Activated CD4-positive, alpha-beta memory T cell treated with anti-CD3 and anti-CD28 coated beads, Interleukin-2, amount 10 ng/mL, durations not matched to agents 7 days and 5 days (primary cell): ENCODE measurements at regions not wholly inside any gene's neighbourhood (a gene's known extent, or its start where the extent isn't known, plus 50 kb on each side); places are given as distances from the start of the nearest gene placed in this dataset.

Experiments used
- CTCF ChIA-PET: fragments of 350-600 bp; sonication (Branson Sonifier 250); formaldehyde crosslinking; loops from one replicate; lab custom pipeline; 2021; ENCODE audit warnings: antibody characterized with exemption, inconsistent platforms; lab: Charles Lee
- POLR2A ChIA-PET: fragments of 350-600 bp; sonication (Branson Sonifier 250); formaldehyde crosslinking; loops from one replicate; lab custom pipeline; 2021; ENCODE audit warnings: antibody characterized with exemption; lab: Charles Lee
- DNase-seq: peaks from one replicate; pipeline ENCODE4 v3.0.0-alpha.2; 2020
- H3K27ac Mint-ChIP-seq: one replicate; pipeline ENCODE4 v1.8.0; 2021; ENCODE audit warnings: mild to moderate bottlenecking, mixed read lengths
- H3K27me3 Mint-ChIP-seq: one replicate; pipeline ENCODE4 v1.8.0; 2021; ENCODE audit warnings: mixed read lengths
- H3K36me3 Mint-ChIP-seq: one replicate; pipeline ENCODE4 v1.8.0; 2021; ENCODE audit warnings: low read depth, mixed read lengths
- H3K4me1 Mint-ChIP-seq: one replicate; pipeline ENCODE4 v1.8.0; 2021; ENCODE audit warnings: mixed read lengths
- H3K4me3 Mint-ChIP-seq: one replicate; pipeline ENCODE4 v1.8.0; 2021; ENCODE audit warnings: mild to moderate bottlenecking, mixed read lengths
- H3K9me3 Mint-ChIP-seq: one replicate; pipeline ENCODE4 v1.8.0; 2021; ENCODE audit warnings: mixed read lengths

- Mint-ChIP-seq H3K27me3 (no peaks in the 10 kb centered on the region), H3K36me3 (no peaks in the 10 kb centered on the region), H3K4me3 (no peak overlapping the region), H3K4me1 (no peaks in the 10 kb centered on the region), H3K9me3 (no peaks in the 10 kb centered on the region), H3K27ac (no peak overlapping the region)
- POLR2A ChIA-PET: no interaction called here
- no peak for DNase-seq
- CTCF ChIA-PET: no interaction called here
These were observed 214.2 kb downstream of the FOXA2 start for GRCh38 chr20:22370137-22370536.

- no peaks in the 10 kb centered on the region for H3K27me3 Mint-ChIP-seq
- H3K36me3 Mint-ChIP-seq: no peaks in the 10 kb centered on the region
- no peaks in the 10 kb centered on the region for H3K9me3 Mint-ChIP-seq
- CTCF ChIA-PET: no interaction called here
- no peak overlapping the region for H3K4me3 Mint-ChIP-seq
- H3K4me1 Mint-ChIP-seq: no peaks in the 10 kb centered on the region
- H3K27ac Mint-ChIP-seq: no peak overlapping the region
- POLR2A ChIA-PET: no interaction called here
- no peak for DNase-seq
These were observed 215.3 kb downstream of the FOXA2 start for GRCh38 chr20:22369100-22369499.

- CTCF ChIA-PET: no interaction called here
- H3K36me3 Mint-ChIP-seq: no peaks in the 10 kb centered on the region
- H3K4me1 Mint-ChIP-seq: no peaks in the 10 kb centered on the region
- no peak overlapping the region for H3K4me3 Mint-ChIP-seq
- DNase-seq: no peak
- POLR2A ChIA-PET: no interaction called here
- no peaks in the 10 kb centered on the region for H3K9me3 Mint-ChIP-seq
- no peak overlapping the region for H3K27ac Mint-ChIP-seq
- H3K27me3 Mint-ChIP-seq: no peaks in the 10 kb centered on the region
These were observed 216.1 kb downstream of the FOXA2 start for GRCh38 chr20:22368235-22368634.

- Mint-ChIP-seq H3K4me3 (no peak overlapping the region), H3K9me3 (no peaks in the 10 kb centered on the region), H3K27me3 (no peaks in the 10 kb centered on the region), H3K4me1 (no peaks in the 10 kb centered on the region), H3K27ac (no peak overlapping the region), H3K36me3 (no peaks in the 10 kb centered on the region)
- ChIA-PET POLR2A (no interaction called here), CTCF (no interaction called here)
- DNase-seq: no peak
These were observed 217.7 kb downstream of the FOXA2 start for GRCh38 chr20:22366631-22367030.

GRCh38 chr20:22354647-22355046 is 229.7 kb downstream of the FOXA2 start:
- H3K9me3 Mint-ChIP-seq: no peaks in the 10 kb centered on the region
- ChIA-PET POLR2A (no interaction called here), CTCF (no interaction called here)
- no peak overlapping the region for H3K27ac Mint-ChIP-seq
- H3K36me3 Mint-ChIP-seq: no peaks in the 10 kb centered on the region
- H3K4me1 Mint-ChIP-seq: no peaks in the 10 kb centered on the region
- no peak overlapping the region for H3K4me3 Mint-ChIP-seq
- H3K27me3 Mint-ChIP-seq: no peaks in the 10 kb centered on the region
- DNase-seq: no peak

GRCh38 chr20:22353586-22353985 is 230.8 kb downstream of the FOXA2 start:
- Mint-ChIP-seq H3K9me3 (no peaks in the 10 kb centered on the region), H3K27me3 (no peaks in the 10 kb centered on the region), H3K27ac (no peak overlapping the region), H3K4me1 (no peaks in the 10 kb centered on the region), H3K36me3 (no peaks in the 10 kb centered on the region), H3K4me3 (no peak overlapping the region)
- POLR2A ChIA-PET: no interaction called here
- DNase-seq: no peak
- CTCF ChIA-PET: no interaction called here

GRCh38 chr20:22352019-22352418 is 232.4 kb downstream of the FOXA2 start:
- no peak overlapping the region for H3K27ac Mint-ChIP-seq
- no peaks in the 10 kb centered on the region for H3K36me3 Mint-ChIP-seq
- no peak overlapping the region for H3K4me3 Mint-ChIP-seq
- H3K27me3 Mint-ChIP-seq: no peaks in the 10 kb centered on the region
- no peak for DNase-seq
- POLR2A ChIA-PET: no interaction called here
- H3K9me3 Mint-ChIP-seq: no peaks in the 10 kb centered on the region
- CTCF ChIA-PET: no interaction called here
- H3K4me1 Mint-ChIP-seq: no peaks in the 10 kb centered on the region

GRCh38 chr20:22350624-22351023 is 233.7 kb downstream of the FOXA2 start:
- Mint-ChIP-seq H3K9me3 (no peaks in the 10 kb centered on the region), H3K27ac (no peak overlapping the region), H3K36me3 (no peaks in the 10 kb centered on the region), H3K4me3 (no peak overlapping the region), H3K4me1 (no peaks in the 10 kb centered on the region), H3K27me3 (no peaks in the 10 kb centered on the region)
- ChIA-PET CTCF (interaction anchor here (0.9 to 2.0 kb wide), 3 partner anchors 10 to 341 kb away, joined by 3 to 4 read pairs (median 3); no protein-coding TSS in a partner anchor), POLR2A (no interaction called here)
- no peak for DNase-seq

- ChIA-PET CTCF (interaction anchor here (1.5 kb wide), 1 partner anchor 12 kb away, joined by 3 read pairs; no protein-coding TSS in a partner anchor), POLR2A (no interaction called here)
- no peak overlapping the region for H3K27ac Mint-ChIP-seq
- no peak overlapping the region for H3K4me3 Mint-ChIP-seq
- no peaks in the 10 kb centered on the region for H3K27me3 Mint-ChIP-seq
- no peak for DNase-seq
- no peaks in the 10 kb centered on the region for H3K4me1 Mint-ChIP-seq
- H3K36me3 Mint-ChIP-seq: no peaks in the 10 kb centered on the region
- H3K9me3 Mint-ChIP-seq: no peaks in the 10 kb centered on the region
These were observed 236.4 kb downstream of the FOXA2 start for GRCh38 chr20:22348010-22348409.

- Mint-ChIP-seq H3K4me3 (no peak overlapping the region), H3K27ac (no peak overlapping the region), H3K36me3 (no peaks in the 10 kb centered on the region), H3K27me3 (no peaks in the 10 kb centered on the region), H3K9me3 (no peaks in the 10 kb centered on the region), H3K4me1 (no peaks in the 10 kb centered on the region)
- no peak for DNase-seq
- ChIA-PET POLR2A (no interaction called here), CTCF (no interaction called here)
These were observed 237.7 kb downstream of the FOXA2 start for GRCh38 chr20:22346716-22347115.

GRCh38 chr20:22343612-22344011 is 240.8 kb downstream of the FOXA2 start:
- H3K4me3 Mint-ChIP-seq: no peak overlapping the region
- CTCF ChIA-PET: no interaction called here
- POLR2A ChIA-PET: no interaction called here

GRCh38 chr20:22342410-22342809 is 242.0 kb downstream of the FOXA2 start:
- no peaks in the 10 kb centered on the region for H3K36me3 Mint-ChIP-seq
- H3K27me3 Mint-ChIP-seq: peaks cover 2% of the 10 kb centered on the region
- no peak overlapping the region for H3K27ac Mint-ChIP-seq
- CTCF ChIA-PET: interaction anchor here (1.3 kb wide), 1 partner anchor 341 kb away, joined by 3 read pairs; no protein-coding TSS in a partner anchor
- DNase-seq: no peak
- no peaks in the 10 kb centered on the region for H3K4me1 Mint-ChIP-seq
- H3K4me3 Mint-ChIP-seq: no peak overlapping the region
- POLR2A ChIA-PET: no interaction called here
- no peaks in the 10 kb centered on the region for H3K9me3 Mint-ChIP-seq

More at GRCh38 chr20:22343612-22344011, 240.8 kb downstream of the FOXA2 start:
- H3K36me3 Mint-ChIP-seq: no peaks in the 10 kb centered on the region
- H3K9me3 Mint-ChIP-seq: no peaks in the 10 kb centered on the region
- H3K27ac Mint-ChIP-seq: no peak overlapping the region
- H3K4me1 Mint-ChIP-seq: no peaks in the 10 kb centered on the region
- peaks cover 2% of the 10 kb centered on the region for H3K27me3 Mint-ChIP-seq
- no peak for DNase-seq

GRCh38 chr20:22341508-22341907 is 242.9 kb downstream of the FOXA2 start:
- no peaks in the 10 kb centered on the region for H3K9me3 Mint-ChIP-seq
- H3K27me3 Mint-ChIP-seq: peaks cover 2% of the 10 kb centered on the region
- H3K4me3 Mint-ChIP-seq: no peak overlapping the region
- ChIA-PET CTCF (no interaction called here), POLR2A (no interaction called here)
- DNase-seq: no peak
- H3K36me3 Mint-ChIP-seq: no peaks in the 10 kb centered on the region
- H3K27ac Mint-ChIP-seq: no peak overlapping the region
- no peaks in the 10 kb centered on the region for H3K4me1 Mint-ChIP-seq

GRCh38 chr20:22339946-22340345 is 244.4 kb downstream of the FOXA2 start:
- Mint-ChIP-seq H3K4me1 (no peaks in the 10 kb centered on the region), H3K27ac (no peak overlapping the region), H3K27me3 (peaks cover 2% of the 10 kb centered on the region), H3K4me3 (no peak overlapping the region), H3K36me3 (no peaks in the 10 kb centered on the region), H3K9me3 (no peaks in the 10 kb centered on the region)
- ChIA-PET CTCF (interaction anchor here (0.8 to 2.1 kb wide), 3 partner anchors 11 to 351 kb away, joined by 3 to 10 read pairs (median 5); no protein-coding TSS in a partner anchor), POLR2A (no interaction called here)
- DNase-seq: no peak
